GM10248 (cell line): ENCODE measurements at regions not wholly inside any gene's neighbourhood (a gene's known extent, or its start where the extent isn't known, plus 50 kb on each side); places are given as distances from the start of the nearest gene placed in this dataset.

Experiments
- CTCF ChIA-PET: fragments of 300-600 bp; sonication (Branson Sonifier 250); formaldehyde crosslinking; extraction: SDS; loops from one replicate; lab custom pipeline; 2021; ENCODE audit warnings: antibody characterized with exemption; lab: Yijun Ruan, JAX
- POLR2A ChIA-PET: fragments of 350-650 bp; sonication (Branson Sonifier 250); formaldehyde crosslinking; extraction: SDS; loops from one replicate; lab custom pipeline; 2020; ENCODE audit warnings: antibody characterized with exemption; lab: Yijun Ruan, JAX
- DNase-seq: peaks from one replicate; pipeline ENCODE4 v3.0.0; 2012; ENCODE audit errors: extremely low spot score
- TF ChIP-seq, protein P1 (sequence below): IDR thresholded peaks from 2 replicates; pipeline ENCODE4 v1.5.1; 2012; ENCODE audit warnings: mild to moderate bottlenecking, low read depth; ENCODE audit errors: extremely low read depth, missing control alignments, control extremely low read depth

DNA sequence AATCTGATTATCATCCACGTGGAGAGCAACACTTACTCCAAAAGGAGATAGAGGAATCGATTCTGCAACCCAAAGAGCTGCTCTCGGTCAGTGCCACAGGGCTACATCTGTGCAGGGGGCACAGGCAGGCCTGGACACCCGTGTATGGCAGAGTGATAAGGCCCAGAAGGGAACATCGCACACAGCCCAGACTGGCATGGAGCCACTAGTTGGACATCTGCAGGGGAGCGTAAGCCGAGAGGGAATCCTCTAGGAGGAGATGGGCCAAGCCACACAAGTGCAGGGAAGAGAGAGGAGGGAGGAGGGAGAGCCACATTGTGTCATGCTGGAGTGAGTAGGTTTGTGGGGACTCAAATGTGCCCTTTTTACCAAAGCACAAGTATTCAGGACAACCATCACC is 50.4 kb upstream of the ENTPD6 start:
- DNase-seq: no peak
- ChIA-PET POLR2A (no interaction called here), CTCF (no interaction called here)
- TF ChIP-seq, protein P1, sequence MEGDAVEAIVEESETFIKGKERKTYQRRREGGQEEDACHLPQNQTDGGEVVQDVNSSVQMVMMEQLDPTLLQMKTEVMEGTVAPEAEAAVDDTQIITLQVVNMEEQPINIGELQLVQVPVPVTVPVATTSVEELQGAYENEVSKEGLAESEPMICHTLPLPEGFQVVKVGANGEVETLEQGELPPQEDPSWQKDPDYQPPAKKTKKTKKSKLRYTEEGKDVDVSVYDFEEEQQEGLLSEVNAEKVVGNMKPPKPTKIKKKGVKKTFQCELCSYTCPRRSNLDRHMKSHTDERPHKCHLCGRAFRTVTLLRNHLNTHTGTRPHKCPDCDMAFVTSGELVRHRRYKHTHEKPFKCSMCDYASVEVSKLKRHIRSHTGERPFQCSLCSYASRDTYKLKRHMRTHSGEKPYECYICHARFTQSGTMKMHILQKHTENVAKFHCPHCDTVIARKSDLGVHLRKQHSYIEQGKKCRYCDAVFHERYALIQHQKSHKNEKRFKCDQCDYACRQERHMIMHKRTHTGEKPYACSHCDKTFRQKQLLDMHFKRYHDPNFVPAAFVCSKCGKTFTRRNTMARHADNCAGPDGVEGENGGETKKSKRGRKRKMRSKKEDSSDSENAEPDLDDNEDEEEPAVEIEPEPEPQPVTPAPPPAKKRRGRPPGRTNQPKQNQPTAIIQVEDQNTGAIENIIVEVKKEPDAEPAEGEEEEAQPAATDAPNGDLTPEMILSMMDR: no peak
